Right lobe of liver (tissue), 6 donors: ENCODE measurements at regions not wholly inside any gene's neighbourhood (a gene's known extent, or its start where the extent isn't known, plus 50 kb on each side); places are given as distances from the start of the nearest gene placed in this dataset.

Experiments
- ATAC-seq, 4 donors: fragments of 200-7000 bp; cut with Tn5 transposase; one replicate each; pipeline ENCODE4 v1.9.1; 2020; ENCODE audit warnings: mild to moderate bottlenecking in 4 of 4, moderate library complexity in 4 of 4
- DNase-seq, 3 donors: peaks; one replicate each; pipeline ENCODE4 v3.0.0-alpha.2; 2020
- H3K27ac ChIP-seq, 3 donors: fragments of 200-600 bp; one replicate each; pipeline ENCODE4 v1.8.0; 2022
- H3K27me3 ChIP-seq, 2 donors: fragments of 200-600 bp; one replicate each; pipeline ENCODE4 v1.8.0; 2022
- H3K36me3 ChIP-seq, 4 donors: fragments of 200-600 bp; sonication (generic) in 1 of 4; one replicate each; pipeline versions ENCODE4 v1.5.1 to v1.8.0; 2017 to 2022; ENCODE audit warnings: control low read depth in 1 of 4
- H3K4me1 ChIP-seq, 4 donors: fragments of 200-600 bp; sonication (generic) in 1 of 4; one replicate each; pipeline versions ENCODE4 v1.5.1 to v1.8.0; 2017 to 2022; ENCODE audit warnings: control low read depth in 1 of 4
- H3K4me3 ChIP-seq, 3 donors: fragments of 200-600 bp; one replicate each; pipeline ENCODE4 v1.8.0; 2022
- H3K9me3 ChIP-seq, 4 donors: fragments of 200-600 bp; sonication (generic) in 1 of 4; one replicate each; pipeline versions ENCODE4 v1.5.1 to v1.8.0; 2017 to 2022; ENCODE audit warnings: control low read depth in 1 of 4
- CTCF ChIP-seq, 4 donors: fragments of 200-600 bp in 3 of 4; fragments of 450-650 bp in 1 of 4; IDR thresholded peaks; one replicate each; pipeline versions ENCODE4 v1.5.1 to v1.8.0; 2016 to 2022; ENCODE audit warnings: antibody characterized with exemption in 4 of 4, mild to moderate bottlenecking in 2 of 4
- POLR2A ChIP-seq: fragments of 450-650 bp; IDR thresholded peaks from one replicate; pipeline ENCODE4 v1.6.1; 2017; ENCODE audit warnings: antibody characterized with exemption, mild to moderate bottlenecking
- WGBS: methylation state at CpG from one replicate; pipeline ENCODE4 v1.1.6; 2018; ENCODE audit warnings: low coverage, low lambda C conversion rate; ENCODE audit not compliant: insufficient coverage; ENCODE audit errors: missing lambda C conversion rate; 5-methylcytosine and 5-hydroxymethylcytosine counted together
- intact Hi-C, 2 donors: fragments of 100-400 bp; cut with DNase I; formaldehyde crosslinking; loops; one replicate each; pipeline versions ENCODE4 v1.11.2 to v1.14.1; 2022
- donor health status: DM: no; HTN: yes; CAD: no.
- donor health status: DM: no; HTN: no; CAD: no.
- donor health status: DM: no; HTN: no; CAD: no.
- donor health status: DM: no; HTN: yes; CAD: no.
- donor health status: DM: no; HTN: yes; CAD: no.

GRCh38 chr20:22862671-22863230 lies 172.4 kb upstream of the SSTR4 start:
- DNase-seq (no peak), ATAC-seq (no peak)
- H3K36me3 ChIP-seq = no peaks in the 10 kb centered on the region

GRCh38 chr20:22863826-22864225 lies 171.3 kb upstream of the SSTR4 start:
- WGBS = 31% methylated on average over 4 of the region's 4 CpGs
- intact Hi-C loops = no loop called here
- Histone ChIP-seq H3K36me3 (no peaks in the 10 kb centered on the region), H3K9me3 (no peaks in the 10 kb centered on the region), H3K4me3 (no peak overlapping the region), H3K27ac (no peak overlapping the region), H3K4me1 (no peaks in the 10 kb centered on the region), H3K27me3 (no peaks in the 10 kb centered on the region)
- ATAC-seq = no peak
- TF ChIP-seq POLR2A (no peak), CTCF (IDR thresholded peaks at IDR 0.05) (no peak)
- no peak for DNase-seq

More at GRCh38 chr20:22862671-22863230, 172.4 kb upstream of the SSTR4 start:
- intact Hi-C loops = no loop called here
- Histone ChIP-seq H3K27ac (no peak overlapping the region), H3K9me3 (no peaks in the 10 kb centered on the region), H3K27me3 (no peaks in the 10 kb centered on the region), H3K4me3 (no peak overlapping the region), H3K4me1 (no peaks in the 10 kb centered on the region)
- WGBS = 54% methylated on average over 11 of the region's 11 CpGs
- no peak for TF ChIP-seq CTCF (IDR thresholded peaks at IDR 0.05)
- no peak for TF ChIP-seq POLR2A

DNA sequence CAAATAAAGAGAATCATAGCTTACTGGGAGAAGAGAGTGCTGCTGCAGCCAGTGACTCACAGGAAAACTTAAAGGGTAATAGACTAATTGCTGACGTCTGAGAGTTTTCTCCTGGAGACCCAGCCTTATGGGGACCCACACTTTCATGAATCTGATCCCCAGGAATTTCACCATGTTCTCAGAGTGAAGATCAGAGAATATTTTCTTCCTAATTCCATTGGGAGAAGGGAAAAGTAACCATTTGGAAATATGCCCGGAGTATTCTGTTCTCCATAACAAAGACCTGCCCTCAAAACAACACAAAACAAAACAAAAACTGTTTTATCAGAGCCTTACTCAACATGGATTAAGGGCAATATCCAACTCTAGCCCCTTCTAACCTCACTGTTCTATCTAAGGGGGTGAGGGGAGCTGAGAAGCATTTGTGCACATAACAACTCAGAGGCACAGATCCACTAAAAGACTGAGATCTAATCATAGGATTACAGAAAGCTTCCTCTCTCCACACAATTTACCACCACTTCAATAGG lies 168.2 kb upstream of the SSTR4 start:
- WGBS = 28% methylated on average over 2 of the region's 2 CpGs

DNA sequence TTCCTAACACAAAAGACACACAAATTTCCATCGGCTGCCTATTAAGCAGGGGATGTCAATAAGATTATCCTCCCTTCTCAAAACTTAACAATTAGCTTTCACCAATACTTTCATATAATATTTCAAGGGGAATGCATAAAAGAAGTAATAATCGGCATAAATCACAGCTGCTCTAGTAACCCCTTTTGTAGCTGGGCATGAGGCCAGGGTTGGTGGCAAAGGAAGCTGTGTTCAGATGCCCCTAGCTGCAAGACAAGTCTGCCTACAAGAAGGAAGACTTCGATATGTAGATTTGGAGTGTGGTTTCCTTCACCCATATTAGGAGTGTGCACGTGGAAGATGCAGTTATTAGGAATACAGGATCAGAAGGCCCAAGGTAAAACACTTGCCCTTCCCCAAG lies 156.9 kb upstream of the SSTR4 start:
- Histone ChIP-seq H3K4me3 (no peak overlapping the region), H3K27me3 (no peaks in the 10 kb centered on the region), H3K27ac (no peak overlapping the region), H3K4me1 (no peaks in the 10 kb centered on the region), H3K9me3 (no peaks in the 10 kb centered on the region), H3K36me3 (no peaks in the 10 kb centered on the region)
- WGBS = 52% methylated on average over 4 of the region's 4 CpGs
- intact Hi-C loops = no loop called here
- DNase-seq (no peak), ATAC-seq (no peak)
- TF ChIP-seq POLR2A (no peak), CTCF (IDR thresholded peaks at IDR 0.05) (no peak)

More for the DNA sequence above, 168.2 kb upstream of the SSTR4 start:
- Histone ChIP-seq H3K27me3 (no peaks in the 10 kb centered on the region), H3K36me3 (no peaks in the 10 kb centered on the region), H3K4me1 (no peaks in the 10 kb centered on the region), H3K9me3 (no peaks in the 10 kb centered on the region), H3K27ac (no peak overlapping the region), H3K4me3 (no peak overlapping the region)
- TF ChIP-seq POLR2A (no peak), CTCF (IDR thresholded peaks at IDR 0.05) (no peak)
- no peak for ATAC-seq
- no peak for DNase-seq
- intact Hi-C loops = no loop called here
